Loucy (cell line): ENCODE measurements at regions not wholly inside any gene's neighbourhood (a gene's known extent, or its start where the extent isn't known, plus 50 kb on each side); places are given as distances from the start of the nearest gene placed in this dataset.

ENCODE experiments used
- EZH2phosphoT487 ChIP-seq: fragments of 200-600 bp; IDR thresholded peaks from 2 replicates; pipeline ENCODE4 v1.6.1; 2018; ENCODE audit warnings: antibody characterized with exemption, mild to moderate bottlenecking, moderate library complexity, borderline replicate concordance
- TF ChIP-seq, protein P1 (sequence below): fragments of 200-600 bp; sonication (generic); conservative IDR thresholded peaks from 2 replicates; pipeline ENCODE4 v1.5.1; 2014; ENCODE audit warnings: mild to moderate bottlenecking, antibody characterized with exemption, low read length

DNA sequence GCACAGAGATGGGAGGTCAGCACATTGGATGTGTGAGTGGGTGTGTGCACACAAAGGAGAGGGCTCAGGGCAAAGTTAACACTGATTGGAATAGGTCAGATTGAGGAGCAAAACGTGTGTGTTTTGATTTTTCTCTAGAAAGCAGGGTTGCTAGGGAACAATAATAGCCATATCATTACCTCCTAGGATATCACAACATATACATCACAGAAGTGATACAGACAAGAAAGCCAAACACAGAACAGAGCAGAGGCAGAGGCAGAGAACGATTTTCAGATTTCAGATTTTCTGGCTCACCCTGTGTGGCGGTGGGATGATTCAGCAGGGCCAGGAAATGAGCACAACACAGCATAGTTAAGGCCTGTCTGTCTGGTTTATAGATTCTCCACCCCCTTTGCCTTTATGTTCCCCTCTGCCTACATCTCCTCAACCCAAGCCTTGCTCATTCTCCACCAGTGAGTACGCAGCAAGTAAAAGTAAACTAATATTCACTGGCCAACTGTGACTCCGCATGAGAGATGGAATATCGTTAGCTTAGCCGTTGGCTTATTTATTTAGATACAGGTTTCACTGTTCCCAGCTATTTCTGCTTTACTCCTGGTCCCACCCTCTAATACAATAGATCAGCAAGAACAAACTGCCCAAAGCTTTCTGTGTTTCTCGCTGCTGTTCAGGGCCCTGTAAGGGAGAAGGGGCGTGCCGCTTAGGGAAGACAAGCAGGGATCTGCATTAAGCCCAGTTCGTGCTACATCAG, 182.7 kb upstream of the TSC22D1 start:
- TF ChIP-seq, protein P1, sequence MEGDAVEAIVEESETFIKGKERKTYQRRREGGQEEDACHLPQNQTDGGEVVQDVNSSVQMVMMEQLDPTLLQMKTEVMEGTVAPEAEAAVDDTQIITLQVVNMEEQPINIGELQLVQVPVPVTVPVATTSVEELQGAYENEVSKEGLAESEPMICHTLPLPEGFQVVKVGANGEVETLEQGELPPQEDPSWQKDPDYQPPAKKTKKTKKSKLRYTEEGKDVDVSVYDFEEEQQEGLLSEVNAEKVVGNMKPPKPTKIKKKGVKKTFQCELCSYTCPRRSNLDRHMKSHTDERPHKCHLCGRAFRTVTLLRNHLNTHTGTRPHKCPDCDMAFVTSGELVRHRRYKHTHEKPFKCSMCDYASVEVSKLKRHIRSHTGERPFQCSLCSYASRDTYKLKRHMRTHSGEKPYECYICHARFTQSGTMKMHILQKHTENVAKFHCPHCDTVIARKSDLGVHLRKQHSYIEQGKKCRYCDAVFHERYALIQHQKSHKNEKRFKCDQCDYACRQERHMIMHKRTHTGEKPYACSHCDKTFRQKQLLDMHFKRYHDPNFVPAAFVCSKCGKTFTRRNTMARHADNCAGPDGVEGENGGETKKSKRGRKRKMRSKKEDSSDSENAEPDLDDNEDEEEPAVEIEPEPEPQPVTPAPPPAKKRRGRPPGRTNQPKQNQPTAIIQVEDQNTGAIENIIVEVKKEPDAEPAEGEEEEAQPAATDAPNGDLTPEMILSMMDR = no peak
- no peak for TF ChIP-seq EZH2phosphoT487
